ENCODE measurements at regions not wholly inside any gene's neighbourhood (a gene's known extent, or its start where the extent isn't known, plus 50 kb on each side); places are given as distances from the start of the nearest gene placed in this dataset.
A peak's percentile ranks its signal among the peaks of the same experiment; 100 is the strongest.

GRCh38 chr4:8705161-8706145 lies 112.9 kb downstream of the CPZ start:
- H3K27ac Mint-ChIP-seq = no peak overlapping the region
- peaks cover 23% of the 10 kb centered on the region for H3K27me3 Mint-ChIP-seq
- peaks cover 2% of the 10 kb centered on the region for H3K4me1 Mint-ChIP-seq
- no peaks in the 10 kb centered on the region for H3K9me3 ChIP-seq (ENCODE audit: control insufficient read depth, low read length, poor library complexity, severe bottlenecking)
- DNase-seq (peak in 1 of 3 donors; percentile 5), ATAC-seq (no peak)
- H3K4me3 Mint-ChIP-seq = no peak overlapping the region
- no peaks in the 10 kb centered on the region for H3K36me3 Mint-ChIP-seq (ENCODE audit: low read depth)

- peaks cover 2% of the 10 kb centered on the region for H3K4me1 Mint-ChIP-seq
- no peaks in the 10 kb centered on the region for H3K9me3 ChIP-seq (ENCODE audit: control insufficient read depth, low read length, poor library complexity, severe bottlenecking)
- H3K36me3 Mint-ChIP-seq (ENCODE audit: low read depth) = no peaks in the 10 kb centered on the region
- peaks cover 26% of the 10 kb centered on the region for H3K27me3 Mint-ChIP-seq
- H3K27ac Mint-ChIP-seq = no peak overlapping the region
- DNase-seq (peak in 1 of 3 donors; percentile 3), ATAC-seq (no peak)
- H3K4me3 Mint-ChIP-seq = no peak overlapping the region
Measured at GRCh38 chr4:8704632-8705031, 112.1 kb downstream of the CPZ start.

GRCh38 chr4:8703857-8704495 lies 111.4 kb downstream of the CPZ start:
- H3K36me3 Mint-ChIP-seq (ENCODE audit: low read depth) = no peaks in the 10 kb centered on the region
- H3K4me1 Mint-ChIP-seq = peaks cover 2% of the 10 kb centered on the region
- ATAC-seq = no peak
- H3K27me3 Mint-ChIP-seq = peaks cover 28% of the 10 kb centered on the region
- no peaks in the 10 kb centered on the region for H3K9me3 ChIP-seq (ENCODE audit: control insufficient read depth, low read length, poor library complexity, severe bottlenecking)
- no peak overlapping the region for H3K27ac Mint-ChIP-seq
- DNase-seq = peak in 1 of 3 donors; percentile 2
- no peak overlapping the region for H3K4me3 Mint-ChIP-seq

- no peak for ATAC-seq
- H3K4me1 Mint-ChIP-seq = peaks cover 2% of the 10 kb centered on the region
- H3K36me3 Mint-ChIP-seq (ENCODE audit: low read depth) = no peaks in the 10 kb centered on the region
- H3K27me3 Mint-ChIP-seq = peaks cover 31% of the 10 kb centered on the region
- no peak overlapping the region for H3K27ac Mint-ChIP-seq
- no peak overlapping the region for H3K4me3 Mint-ChIP-seq
- no peaks in the 10 kb centered on the region for H3K9me3 ChIP-seq (ENCODE audit: control insufficient read depth, low read length, poor library complexity, severe bottlenecking)
- DNase-seq = no peak
Measured at GRCh38 chr4:8703401-8703696, 110.8 kb downstream of the CPZ start.

- ATAC-seq (no peak), DNase-seq (no peak)
- H3K27me3 Mint-ChIP-seq = peaks cover 31% of the 10 kb centered on the region
- no peak overlapping the region for H3K4me3 Mint-ChIP-seq
- H3K27ac Mint-ChIP-seq = no peak overlapping the region
- H3K4me1 Mint-ChIP-seq = peaks cover 2% of the 10 kb centered on the region
- no peaks in the 10 kb centered on the region for H3K36me3 Mint-ChIP-seq (ENCODE audit: low read depth)
- H3K9me3 ChIP-seq (ENCODE audit: control insufficient read depth, low read length, poor library complexity, severe bottlenecking) = no peaks in the 10 kb centered on the region
Measured at GRCh38 chr4:8702516-8703400, 110.2 kb downstream of the CPZ start.

DNA sequence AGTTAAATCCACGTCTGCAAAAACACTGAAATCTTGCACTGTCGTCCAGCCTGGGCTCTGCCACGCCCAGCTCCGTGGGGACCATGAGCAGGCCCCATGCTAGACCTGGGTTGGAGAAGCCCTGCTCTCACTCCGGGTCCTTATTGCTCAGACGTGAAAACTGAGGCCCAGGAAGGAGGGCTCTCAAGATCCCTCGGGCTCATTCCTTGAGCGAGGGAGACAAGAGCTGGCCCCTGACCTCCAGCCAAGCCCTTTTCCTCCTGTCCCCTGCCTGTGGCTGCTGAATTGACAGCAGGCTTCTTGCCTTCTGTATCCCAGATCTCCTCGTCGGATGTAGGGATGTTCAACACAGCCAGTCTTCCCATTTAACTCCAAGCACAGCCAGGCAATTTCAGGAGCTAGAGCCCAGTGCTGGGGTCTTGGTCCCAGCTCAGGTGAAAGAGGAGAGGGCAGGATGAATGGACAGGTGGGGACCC lies 109.5 kb downstream of the CPZ start:
- H3K4me3 Mint-ChIP-seq = no peak overlapping the region
- H3K4me1 Mint-ChIP-seq = peaks cover 2% of the 10 kb centered on the region
- H3K36me3 Mint-ChIP-seq (ENCODE audit: low read depth) = no peaks in the 10 kb centered on the region
- H3K27ac Mint-ChIP-seq = no peak overlapping the region
- DNase-seq (no peak), ATAC-seq (no peak)
- peaks cover 25% of the 10 kb centered on the region for H3K27me3 Mint-ChIP-seq
- no peaks in the 10 kb centered on the region for H3K9me3 ChIP-seq (ENCODE audit: control insufficient read depth, low read length, poor library complexity, severe bottlenecking)

GRCh38 chr4:8701126-8702019 lies 108.8 kb downstream of the CPZ start:
- H3K27me3 Mint-ChIP-seq = peaks cover 25% of the 10 kb centered on the region

DNA sequence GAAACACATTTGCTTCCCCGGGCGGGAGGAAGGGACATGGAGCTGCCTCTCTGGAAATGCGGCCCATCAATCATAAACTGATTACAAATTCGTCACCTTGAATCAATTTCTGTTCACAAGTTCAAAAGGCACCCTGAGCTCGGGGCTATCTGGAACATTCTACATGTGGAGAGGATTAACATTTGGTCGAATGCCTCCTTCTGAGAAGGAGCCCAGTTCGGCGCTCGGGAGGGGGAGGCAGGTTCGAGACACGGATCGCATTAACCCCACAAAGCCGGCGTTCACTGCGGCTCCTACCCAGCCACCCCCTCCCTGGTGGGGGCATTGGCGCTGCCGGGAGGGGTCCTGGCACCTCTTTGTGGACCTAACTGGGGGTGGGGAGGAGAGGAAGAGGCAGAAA lies 108.0 kb downstream of the CPZ start:
- Mint-ChIP-seq H3K27me3 (peaks cover 25% of the 10 kb centered on the region), H3K4me3 (no peak overlapping the region), H3K4me1 (peaks cover 2% of the 10 kb centered on the region), H3K27ac (no peak overlapping the region), H3K36me3 (ENCODE audit: low read depth) (no peaks in the 10 kb centered on the region)
- DNase-seq (no peak), ATAC-seq (no peak)
- H3K9me3 ChIP-seq (ENCODE audit: control insufficient read depth, low read length, poor library complexity, severe bottlenecking) = no peaks in the 10 kb centered on the region

More at GRCh38 chr4:8701126-8702019, 108.8 kb downstream of the CPZ start:
- Mint-ChIP-seq H3K27ac (no peak overlapping the region), H3K4me1 (peaks cover 2% of the 10 kb centered on the region), H3K4me3 (no peak overlapping the region), H3K36me3 (ENCODE audit: low read depth) (no peaks in the 10 kb centered on the region)
- DNase-seq (no peak), ATAC-seq (no peak)
- no peaks in the 10 kb centered on the region for H3K9me3 ChIP-seq (ENCODE audit: control insufficient read depth, low read length, poor library complexity, severe bottlenecking)

GRCh38 chr4:8699479-8700145 lies 107.0 kb downstream of the CPZ start:
- peaks cover 2% of the 10 kb centered on the region for H3K4me1 Mint-ChIP-seq
- no peak for DNase-seq
- H3K4me3 Mint-ChIP-seq = no peak overlapping the region
- H3K27me3 Mint-ChIP-seq = peaks cover 25% of the 10 kb centered on the region
- ATAC-seq = no peak
- H3K27ac Mint-ChIP-seq = no peak overlapping the region
- H3K9me3 ChIP-seq (ENCODE audit: control insufficient read depth, low read length, poor library complexity, severe bottlenecking) = no peaks in the 10 kb centered on the region
- H3K36me3 Mint-ChIP-seq (ENCODE audit: low read depth) = no peaks in the 10 kb centered on the region

DNA sequence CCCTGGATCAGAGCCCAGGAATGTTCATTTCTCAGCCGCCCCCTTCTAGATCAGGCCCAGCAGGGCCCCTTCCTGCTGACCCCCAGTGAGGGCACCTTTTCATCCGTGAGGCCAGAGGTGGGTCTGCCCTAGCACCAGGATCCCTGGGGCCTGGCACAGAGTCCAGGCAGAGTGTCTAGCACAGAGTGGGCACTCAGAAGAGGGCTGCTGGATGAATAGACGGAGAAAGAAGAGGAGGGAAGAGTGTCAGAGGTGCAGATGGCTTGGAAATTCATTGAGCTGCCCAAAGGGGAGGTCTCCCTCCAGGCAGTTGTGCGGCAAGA lies 106.5 kb downstream of the CPZ start:
- no peak overlapping the region for H3K27ac Mint-ChIP-seq
- H3K36me3 Mint-ChIP-seq (ENCODE audit: low read depth) = no peaks in the 10 kb centered on the region
- no peaks in the 10 kb centered on the region for H3K9me3 ChIP-seq (ENCODE audit: control insufficient read depth, low read length, poor library complexity, severe bottlenecking)
- H3K4me1 Mint-ChIP-seq = peaks cover 2% of the 10 kb centered on the region
- DNase-seq (no peak), ATAC-seq (no peak)
- H3K4me3 Mint-ChIP-seq = no peak overlapping the region
- H3K27me3 Mint-ChIP-seq = peaks cover 25% of the 10 kb centered on the region

DNA sequence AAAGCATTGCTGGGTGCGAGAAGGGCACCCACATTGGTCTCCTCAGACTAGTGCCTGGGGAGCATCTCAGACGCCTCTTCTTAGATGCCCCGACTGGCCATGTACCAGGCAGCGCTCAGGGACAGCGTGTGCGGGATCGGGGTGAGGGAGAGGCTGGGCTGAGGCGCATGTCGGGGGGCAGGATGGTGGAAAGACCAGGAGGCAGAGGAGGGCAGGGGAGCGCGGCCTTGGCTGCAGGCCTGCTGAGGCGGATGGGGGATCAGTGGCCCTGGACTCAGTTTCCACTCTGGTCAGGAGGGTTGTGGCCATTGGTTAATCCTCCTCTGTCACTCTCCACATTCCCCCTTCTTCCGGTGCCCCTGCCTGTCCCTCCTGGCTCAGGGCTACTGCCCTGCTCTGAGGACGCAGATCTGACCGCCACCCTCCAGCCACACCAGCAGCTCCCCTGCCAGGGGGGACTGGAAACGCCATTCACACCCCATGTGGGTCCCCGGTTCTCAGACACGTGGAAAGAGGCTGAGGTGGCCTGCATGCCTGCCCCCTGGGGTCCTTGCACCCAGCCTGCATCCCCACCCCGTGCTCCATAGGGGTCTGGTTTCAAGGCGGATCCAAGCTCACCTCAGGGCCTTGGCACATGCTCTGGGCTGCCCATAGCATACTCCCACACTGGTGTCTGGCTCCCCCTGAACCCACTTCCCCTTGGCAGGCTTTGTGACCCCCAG lies 105.9 kb downstream of the CPZ start:
- DNase-seq (no peak), ATAC-seq (no peak)

More for the DNA sequence above, 105.9 kb downstream of the CPZ start:
- no peaks in the 10 kb centered on the region for H3K36me3 Mint-ChIP-seq (ENCODE audit: low read depth)
- H3K9me3 ChIP-seq (ENCODE audit: control insufficient read depth, low read length, poor library complexity, severe bottlenecking) = no peaks in the 10 kb centered on the region
- peaks cover 25% of the 10 kb centered on the region for H3K27me3 Mint-ChIP-seq
- H3K4me3 Mint-ChIP-seq = no peak overlapping the region
- H3K27ac Mint-ChIP-seq = no peak overlapping the region
- H3K4me1 Mint-ChIP-seq = peaks cover 2% of the 10 kb centered on the region
